Loucy (cell line): ENCODE measurements at regions not wholly inside any gene's neighbourhood (a gene's known extent, or its start where the extent isn't known, plus 50 kb on each side); places are given as distances from the start of the nearest gene placed in this dataset.

Experiments used
- CTCF ChIP-seq: fragments of 200-600 bp; sonication (generic); conservative IDR thresholded peaks from 2 replicates; pipeline ENCODE4 v1.5.1; 2014; ENCODE audit warnings: mild to moderate bottlenecking, antibody characterized with exemption, low read length
- EZH2phosphoT487 ChIP-seq: fragments of 200-600 bp; IDR thresholded peaks from 2 replicates; pipeline ENCODE4 v1.6.1; 2018; ENCODE audit warnings: antibody characterized with exemption, mild to moderate bottlenecking, moderate library complexity, borderline replicate concordance

DNA sequence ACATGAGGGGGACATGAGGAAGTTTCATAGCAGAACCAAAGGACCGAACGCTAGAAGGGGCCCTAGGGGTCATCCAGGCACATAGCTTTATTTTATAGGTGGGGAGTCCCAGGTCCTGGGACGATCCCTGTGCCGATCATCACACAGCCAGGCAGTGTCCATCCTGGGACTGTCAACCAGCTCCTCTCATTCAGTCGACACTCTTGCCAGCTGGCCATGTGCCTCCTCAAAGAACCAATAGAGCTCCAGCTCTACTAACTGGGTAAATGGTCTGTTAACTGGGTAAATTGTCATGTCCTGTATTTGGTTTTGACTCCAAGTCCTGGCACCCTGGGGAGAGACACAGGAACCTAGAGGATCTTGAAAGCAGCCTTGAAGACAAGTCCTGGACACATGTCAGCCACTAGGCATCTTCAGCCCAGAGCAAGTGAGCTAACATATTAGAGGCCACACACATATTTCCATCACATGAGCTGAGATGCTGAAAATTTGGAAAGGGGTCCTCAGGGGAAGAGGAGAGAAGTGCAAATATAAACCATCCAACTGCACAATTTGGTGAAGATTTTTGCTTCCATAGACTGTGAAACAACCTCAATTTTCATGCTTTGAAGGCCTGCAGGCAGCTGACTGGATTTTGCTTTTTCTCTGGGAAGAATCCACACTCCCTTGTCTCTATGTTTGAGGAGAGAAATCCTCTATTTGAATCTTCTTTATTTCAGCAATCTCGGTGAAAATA is 361.1 kb upstream of the SLC14A2 start:
- TF ChIP-seq CTCF (no peak), EZH2phosphoT487 (no peak)
